ENCODE measurements at regions not wholly inside any gene's neighbourhood (a gene's known extent, or its start where the extent isn't known, plus 50 kb on each side); places are given as distances from the start of the nearest gene placed in this dataset.

- peaks cover 12 to 18% of the 10 kb centered on the region in 2 experiments for H3K4me1 Mint-ChIP-seq
- no peaks in the 10 kb centered on the region for H3K79me2 ChIP-seq (ENCODE audit: insufficient read depth, low read length)
These were observed 455.6 kb downstream of the SIPA1L2 start for GRCh38 chr1:232174306-232174705.

More at GRCh38 chr1:232174306-232174705, 455.6 kb downstream of the SIPA1L2 start:
- Mint-ChIP-seq H3K27ac (peak overlapping the region in 1 of 3 experiments; percentile 27; a peak in 3 of 7 replicates), H3K27me3 (ENCODE audit: low read depth) (no peaks in the 10 kb centered on the region), H3K36me3 (ENCODE audit: insufficient read depth in 1 of 3, low read depth in 3 of 3) (peaks cover 4 to 71% (median 52%) of the 10 kb centered on the region in 3 experiments; a peak in 6 of 7 replicates), H3K9me3 (no peaks in the 10 kb centered on the region; a peak in 1 of 5 replicates), H3K4me3 (no peak overlapping the region)
- Histone ChIP-seq H3K27me3 (ENCODE audit: insufficient read depth, low read length) (no peaks in the 10 kb centered on the region), H3K23me2 (ENCODE audit: insufficient read length, low read depth, low read length, poor library complexity, severe bottlenecking) (no peaks in the 10 kb centered on the region), H2AFZ (ENCODE audit: low read length) (no peak overlapping the region), H2BK5ac (ENCODE audit: insufficient read length, low read length) (no peak overlapping the region), H3K9me3 (ENCODE audit: control insufficient read depth, low read depth, low read length) (no peaks in the 10 kb centered on the region), H4K8ac (replicated peaks; ENCODE audit: insufficient read length, low read depth, low read length) (no peak overlapping the region), H3K4me2 (ENCODE audit: insufficient read depth, insufficient read length, low read length) (no peak overlapping the region), H3K27ac (ENCODE audit: insufficient read length, low read depth, low read length) (no peak overlapping the region), H3T11ph (ENCODE audit: low read length) (no peak overlapping the region), H3K79me1 (ENCODE audit: insufficient read depth, low read depth, low read length, poor library complexity, severe bottlenecking) (no peaks in the 10 kb centered on the region), H2BK20ac (ENCODE audit: low read depth, low read length, poor library complexity, severe bottlenecking) (no peak overlapping the region), H3K56ac (ENCODE audit: insufficient read length, low read depth, low read length) (no peak overlapping the region), H3K4me1 (ENCODE audit: insufficient read depth, low read length) (no peaks in the 10 kb centered on the region; the same call in 1 of the 2 replicates), H3K9ac (ENCODE audit: extremely low read depth, insufficient read length, low read length) (no peak overlapping the region), H3K4ac (ENCODE audit: low read depth, low read length) (no peak overlapping the region), H4K91ac (ENCODE audit: insufficient read length, low read depth, low read length) (no peak overlapping the region), H2BK15ac (ENCODE audit: low read depth, low read length) (no peak overlapping the region), H3K18ac (ENCODE audit: insufficient read length, low read depth, low read length) (no peak overlapping the region), H4K5ac (ENCODE audit: insufficient read length, low read depth, low read length) (no peak overlapping the region), H2BK120ac (ENCODE audit: low read depth, low read length, poor library complexity, severe bottlenecking) (no peak overlapping the region), H3K23ac (ENCODE audit: insufficient read length, low read depth, low read length) (no peak overlapping the region), H4K20me1 (ENCODE audit: control insufficient read depth, insufficient read depth, insufficient read length) (no peaks in the 10 kb centered on the region), H2AK5ac (ENCODE audit: insufficient read length, low read length) (no peak overlapping the region), H2BK12ac (ENCODE audit: insufficient read length, low read depth, low read length) (no peak overlapping the region), H3K14ac (ENCODE audit: insufficient read depth, low read length) (no peak overlapping the region)
- WGBS (ENCODE audit: extremely low coverage, insufficient read length, low lambda C conversion rate) = no CpG with 5 or more reads among the region's 5 CpGs
- TF ChIP-seq CTCF (conservative IDR thresholded peaks at IDR 0.05) = no peak
- DNase-seq = no peak
